SK-N-SH (cell line): ENCODE measurements at regions not wholly inside any gene's neighbourhood (a gene's known extent, or its start where the extent isn't known, plus 50 kb on each side); places are given as distances from the start of the nearest gene placed in this dataset.
"Not testable (repeated sequence)": the region's sequence is repeated elsewhere in the genome, so short reads cannot be mapped to it uniquely, and the experiment has no call there.

Experiments
- CTCF ChIA-PET: fragments of 300-600, 350-600 bp; formaldehyde crosslinking; extraction: SDS; loops from one replicate; lab custom pipeline; 2021; lab: Yijun Ruan, JAX
- POLR2A ChIA-PET: fragments of 350-600 bp; sonication (Branson Sonifier 250); formaldehyde crosslinking; extraction: SDS; loops from one replicate; lab custom pipeline; 2020; ENCODE audit warnings: antibody characterized with exemption, inconsistent platforms; lab: Yijun Ruan, JAX
- DNase-seq: peaks from one replicate; pipeline ENCODE4 v3.0.0; 2012
- H2AFZ ChIP-seq: fragments of 200-600 bp; sonication (generic); 2 replicates; pipeline ENCODE4 v1.8.1; 2016; ENCODE audit warnings: antibody characterized with exemption, mild to moderate bottlenecking, low read depth
- H3F3A ChIP-seq: fragments of 200-600 bp; sonication (generic); replicated peaks from 2 replicates; pipeline ENCODE3; 2016; ENCODE audit warnings: antibody characterized with exemption, mild to moderate bottlenecking; ENCODE audit not compliant: insufficient read depth
- H3K27ac ChIP-seq, 2 experiments: fragments of 200-500 bp in 1 of 2; fragments of 200-600 bp in 1 of 2; sonication (Bioruptor generic) in 1 of 2; sonication (generic), shearing (Covaris generic) in 1 of 2; 2 replicates each; pipeline versions ENCODE4 v1.5.1 to v1.6.1; 2014 to 2016; ENCODE audit warnings: low read depth in 2 of 2, inconsistent platforms in 1 of 2, low read length in 1 of 2, mild to moderate bottlenecking in 1 of 2, mixed read lengths in 1 of 2
- H3K27me3 ChIP-seq: fragments of 200-600 bp; sonication (generic), shearing (Covaris generic); 2 replicates; pipeline ENCODE4 v1.6.1; 2016; ENCODE audit warnings: mixed run types; ENCODE audit not compliant: insufficient read depth
- H3K36me3 ChIP-seq, 2 experiments: fragments of 200-500 bp in 1 of 2; fragments of 200-600 bp in 1 of 2; sonication (Bioruptor generic) in 1 of 2; sonication (generic) in 1 of 2; replicated peaks in 1 of 2; 2 replicates each; pipeline versions ENCODE3 to v1.5.1; 2014 to 2016; ENCODE audit warnings: low read length in 1 of 2, mild to moderate bottlenecking in 1 of 2; ENCODE audit not compliant: insufficient read depth in 2 of 2, control insufficient read depth in 1 of 2
- H3K4me1 ChIP-seq, 2 experiments: fragments of 200-500 bp in 1 of 2; fragments of 200-600 bp in 1 of 2; sonication (Bioruptor generic) in 1 of 2; sonication (generic), shearing (Covaris generic) in 1 of 2; 2 replicates each; pipeline versions ENCODE4 v1.5.1 to v1.6.1; 2014 to 2016; ENCODE audit warnings: low read depth in 1 of 2, low read length in 1 of 2, mixed run types in 1 of 2; ENCODE audit not compliant: insufficient read depth in 2 of 2, control insufficient read depth in 1 of 2
- H3K4me2 ChIP-seq: fragments of 200-600 bp; sonication (generic), shearing (Covaris generic); 2 replicates; pipeline ENCODE4 v1.6.1; 2017; ENCODE audit warnings: mixed run types
- H3K4me3 ChIP-seq, 2 experiments: fragments of 200-500 bp in 1 of 2; fragments of 200-600 bp in 1 of 2; sonication (Bioruptor generic) in 1 of 2; sonication (generic), shearing (Covaris generic) in 1 of 2; 2 replicates each; pipeline versions ENCODE4 v1.5.1 to v1.8.1; 2014 to 2016; ENCODE audit warnings: low read depth in 2 of 2, inconsistent platforms in 1 of 2, low read length in 1 of 2, mild to moderate bottlenecking in 1 of 2, mixed read lengths in 1 of 2, moderate library complexity in 1 of 2
- H3K79me2 ChIP-seq: fragments of 200-600 bp; sonication (generic); 2 replicates; pipeline ENCODE4 v1.8.1; 2017; ENCODE audit warnings: mild to moderate bottlenecking; ENCODE audit not compliant: insufficient read depth
- H3K9ac ChIP-seq: fragments of 200-600 bp; sonication (generic); 2 replicates; pipeline ENCODE4 v1.6.1; 2017; ENCODE audit warnings: mixed run types
- H3K9me2 ChIP-seq: fragments of 200-600 bp; sonication (generic); 2 replicates; pipeline ENCODE4 v1.6.1; 2017; ENCODE audit warnings: mixed run types
- H3K9me3 ChIP-seq: fragments of 200-600 bp; sonication (generic); 2 replicates; pipeline ENCODE4 v1.6.1; 2017; ENCODE audit warnings: mixed run types, mild to moderate bottlenecking, moderate library complexity
- H4K20me1 ChIP-seq: fragments of 200-600 bp; sonication (generic); 2 replicates; pipeline ENCODE4 v1.6.1; 2017; ENCODE audit warnings: mild to moderate bottlenecking, mixed run types; ENCODE audit not compliant: insufficient read depth
- FOXM1 ChIP-seq: IDR thresholded peaks from 2 replicates; pipeline ENCODE4 v1.4.0; 2012; ENCODE audit warnings: low read depth, mild to moderate bottlenecking
- GABPA ChIP-seq: IDR thresholded peaks from 2 replicates; pipeline ENCODE4 v1.4.0; 2012; ENCODE audit warnings: low read depth, mild to moderate bottlenecking
- IRF3 ChIP-seq: fragments of 150-350 bp; IDR thresholded peaks from 2 replicates; pipeline ENCODE4 v1.6.1; 2016; ENCODE audit warnings: mild to moderate bottlenecking, low read depth, low read length
- JUND ChIP-seq: IDR thresholded peaks from 2 replicates; pipeline ENCODE4 v1.4.0; 2012
- MEF2A ChIP-seq: IDR thresholded peaks from 2 replicates; pipeline ENCODE4 v1.4.0; 2012; ENCODE audit warnings: low read depth, borderline replicate concordance
- RCOR1 ChIP-seq: fragments of 150-350 bp; IDR thresholded peaks from 2 replicates; pipeline ENCODE4 v1.6.1; 2017; ENCODE audit warnings: antibody characterized with exemption, low read length
- REST ChIP-seq: IDR thresholded peaks from 2 replicates; pipeline ENCODE4 v1.6.1; 2012; ENCODE audit warnings: mild to moderate bottlenecking, low read depth, low read length, moderate library complexity
- RXRA ChIP-seq: IDR thresholded peaks from 2 replicates; pipeline ENCODE4 v1.4.0; 2012; ENCODE audit warnings: low read depth, mild to moderate bottlenecking, borderline replicate concordance
- SMC3 ChIP-seq: IDR thresholded peaks from 2 replicates; pipeline ENCODE4 v1.6.1; 2012; ENCODE audit warnings: low read depth, low read length, improper control_type of control experiment
- TAF1 ChIP-seq: IDR thresholded peaks from 2 replicates; pipeline ENCODE4 v1.6.1; 2012; ENCODE audit warnings: low read depth, mild to moderate bottlenecking, low read length, moderate library complexity, borderline replicate concordance
- TCF12 ChIP-seq: IDR thresholded peaks from 2 replicates; pipeline ENCODE4 v1.4.0; 2012
- YY1 ChIP-seq: IDR thresholded peaks from 2 replicates; pipeline ENCODE4 v1.4.0; 2012; ENCODE audit warnings: low read depth, mild to moderate bottlenecking
- WGBS: methylation state at CpG from one replicate; pipeline ENCODE4 v1.1.6; 2017; ENCODE audit warnings: low lambda C conversion rate; 5-methylcytosine and 5-hydroxymethylcytosine counted together

GRCh38 chr3:134737516-134737915, 57.5 kb upstream of the EPHB1 start:
- Histone ChIP-seq H2AFZ (no peak overlapping the region), H3K79me2 (no peaks in the 10 kb centered on the region), H3K4me2 (no peak overlapping the region), H3K9me3 (no peaks in the 10 kb centered on the region), H3K36me3 (no peaks in the 10 kb centered on the region), H4K20me1 (no peaks in the 10 kb centered on the region), H3K27me3 (no peaks in the 10 kb centered on the region), H3K9me2 (no peaks in the 10 kb centered on the region), H3K4me3 (no peak overlapping the region), H3K4me1 (no peaks in the 10 kb centered on the region), H3K27ac (no peak overlapping the region), H3F3A (no peaks in the 10 kb centered on the region), H3K9ac (no peak overlapping the region)
- POLR2A ChIA-PET, result no interaction called here
- TF ChIP-seq TAF1 (no peak), REST (no peak), RCOR1 (no peak), GABPA (no peak), TCF12 (no peak), IRF3 (no peak), SMC3 (no peak), YY1 (no peak), RXRA (no peak), FOXM1 (no peak), MEF2A (no peak), JUND (no peak)
- 100% methylated on average over 1 of the region's 2 CpGs for WGBS
- no peak for DNase-seq
- CTCF ChIA-PET, result no interaction called here

- H3K79me2 ChIP-seq, H2AFZ ChIP-seq, POLR2A ChIA-PET, DNase-seq, H3K27ac ChIP-seq, H4K20me1 ChIP-seq, CTCF ChIA-PET, H3K9me3 ChIP-seq, H3K4me3 ChIP-seq, H3K9me2 ChIP-seq, H3K9ac ChIP-seq, H3K4me2 ChIP-seq, H3K4me1 ChIP-seq, H3F3A ChIP-seq, H3K27me3 ChIP-seq, H3K36me3 ChIP-seq: not testable (repeated sequence)
- 78% methylated on average over 6 of the region's 7 CpGs for WGBS
Observed at GRCh38 chr3:134740077-134740476, 55.0 kb upstream of the EPHB1 start.
